GM23248 (cell line): ENCODE measurements at regions not wholly inside any gene's neighbourhood (a gene's known extent, or its start where the extent isn't known, plus 50 kb on each side); places are given as distances from the start of the nearest gene placed in this dataset.

Experiments used
- EZH2 ChIP-seq: fragments of 200-600 bp; sonication (generic); IDR thresholded peaks from 2 replicates; pipeline ENCODE4 v1.6.1; 2018; ENCODE audit warnings: antibody characterized with exemption, mild to moderate bottlenecking; ENCODE audit not compliant: insufficient read depth, poor library complexity, severe bottlenecking
- EZH2phosphoT487 ChIP-seq: fragments of 200-600 bp; sonication (generic); IDR thresholded peaks from 2 replicates; pipeline ENCODE4 v1.6.1; 2018; ENCODE audit warnings: antibody characterized with exemption, moderate library complexity, mild to moderate bottlenecking, low read depth; ENCODE audit not compliant: insufficient read depth

DNA sequence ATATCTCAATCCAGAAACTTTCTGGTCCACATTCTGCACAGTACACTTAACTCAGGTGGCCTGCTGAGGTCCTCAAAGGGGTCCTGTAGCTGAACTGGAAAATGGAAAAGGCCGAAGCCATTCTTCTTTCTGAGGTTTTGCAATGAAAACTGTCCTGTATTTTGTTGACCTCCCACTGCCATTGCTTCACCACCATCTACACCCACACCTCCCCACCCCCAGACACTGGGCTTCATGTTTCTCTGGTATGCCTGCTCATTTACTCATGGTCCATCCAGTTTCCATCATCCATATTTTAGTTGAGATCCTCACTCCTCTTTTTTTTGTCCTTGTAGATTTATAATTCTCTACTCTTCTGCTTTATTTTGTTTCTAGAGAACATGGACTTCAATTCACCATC, 115.7 kb upstream of the SLC24A5 start:
- no peak for TF ChIP-seq EZH2
- TF ChIP-seq EZH2phosphoT487, result no peak
